ENCODE measurements at regions not wholly inside any gene's neighbourhood (a gene's known extent, or its start where the extent isn't known, plus 50 kb on each side); places are given as distances from the start of the nearest gene placed in this dataset.
"Not testable (repeated sequence)": the region's sequence is repeated elsewhere in the genome, so short reads cannot be mapped to it uniquely, and the experiment has no call there.

- no peak for DNase-seq
Observed at GRCh38 chr2:37782721-37783371, 111.4 kb upstream of the CDC42EP3 start.

GRCh38 chr2:37783545-37783944, 112.1 kb upstream of the CDC42EP3 start:
- DNase-seq: no peak

GRCh38 chr2:37784071-37784758, 112.8 kb upstream of the CDC42EP3 start:
- no peak for DNase-seq

- DNase-seq: no peak
Observed at GRCh38 chr2:37784759-37785149, 113.3 kb upstream of the CDC42EP3 start.

GRCh38 chr2:37786191-37786698, 114.8 kb upstream of the CDC42EP3 start:
- no peak for DNase-seq

GRCh38 chr2:37786854-37787253, 115.4 kb upstream of the CDC42EP3 start:
- DNase-seq: no peak

GRCh38 chr2:37788602-37789209, 117.3 kb upstream of the CDC42EP3 start:
- no peak for DNase-seq

GRCh38 chr2:37790019-37790418, 118.6 kb upstream of the CDC42EP3 start:
- no peak for DNase-seq

- no peak for DNase-seq
Observed at GRCh38 chr2:37790462-37790861, 119.0 kb upstream of the CDC42EP3 start.

GRCh38 chr2:37792366-37792765, 120.9 kb upstream of the CDC42EP3 start:
- DNase-seq: no peak

- DNase-seq: no peak
Observed at GRCh38 chr2:37793004-37793403, 121.6 kb upstream of the CDC42EP3 start.

- DNase-seq: no peak
Observed at GRCh38 chr2:37794717-37795116, 123.3 kb upstream of the CDC42EP3 start.

- no peak for DNase-seq
Observed at GRCh38 chr2:37795456-37795855, 124.0 kb upstream of the CDC42EP3 start.

GRCh38 chr2:37795938-37796337, 124.5 kb upstream of the CDC42EP3 start:
- DNase-seq: no peak

GRCh38 chr2:37796481-37796880, 125.0 kb upstream of the CDC42EP3 start:
- DNase-seq: no peak

- DNase-seq: no peak
Observed at GRCh38 chr2:37797081-37797480, 125.6 kb upstream of the CDC42EP3 start.

GRCh38 chr2:37798315-37799005, 126.6 kb upstream of the RMDN2 start:
- peak in 1 of 2 donors; percentile 9 for DNase-seq

- no peak for DNase-seq
Observed at GRCh38 chr2:37800176-37800858, 124.8 kb upstream of the RMDN2 start.

- no peak for DNase-seq
Observed at GRCh38 chr2:37802211-37802752, 122.8 kb upstream of the RMDN2 start.

GRCh38 chr2:37802899-37803379, 122.1 kb upstream of the RMDN2 start:
- DNase-seq: no peak

- not testable (repeated sequence) for DNase-seq
Observed at GRCh38 chr2:37806004-37806403, 119.1 kb upstream of the RMDN2 start.

GRCh38 chr2:37809525-37809924, 115.6 kb upstream of the RMDN2 start:
- peak in 1 of 2 donors; percentile 22 for DNase-seq

Data from CD4-positive, alpha-beta T cell treated with Interleukin-1 beta for 1 hour (primary cell).